ENCODE measurements at regions not wholly inside any gene's neighbourhood (a gene's known extent, or its start where the extent isn't known, plus 50 kb on each side); places are given as distances from the start of the nearest gene placed in this dataset.

DNA sequence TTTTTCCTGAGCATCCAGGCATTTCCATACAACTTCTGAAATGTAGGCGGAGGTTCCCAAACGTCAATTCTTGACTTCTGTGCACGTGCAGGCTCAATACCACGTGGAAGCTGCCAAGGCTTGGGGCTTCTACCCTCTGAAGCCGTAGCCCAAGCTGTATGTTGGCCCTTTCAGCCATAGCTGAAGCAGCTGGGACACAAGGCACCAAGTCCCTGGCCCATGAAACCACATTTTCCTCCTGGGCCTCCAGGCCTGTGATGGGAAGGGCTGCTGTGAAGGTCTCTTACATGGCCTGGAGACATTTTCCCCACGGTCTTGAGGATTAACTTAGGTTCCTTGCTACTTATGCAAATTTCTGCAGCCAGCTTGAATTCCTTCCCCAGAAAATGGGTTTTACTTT, 103.6 kb downstream of the NREP start:
- ATAC-seq (no peak), FAIRE-seq (no peak), DNase-seq (ENCODE audit: low spot score) (no peak)
- TF ChIP-seq ZNF513 (CRISPR knock-in tag; conservative IDR thresholded peaks at IDR 0.05) = no peak
- TF ChIP-seq, protein P1, sequence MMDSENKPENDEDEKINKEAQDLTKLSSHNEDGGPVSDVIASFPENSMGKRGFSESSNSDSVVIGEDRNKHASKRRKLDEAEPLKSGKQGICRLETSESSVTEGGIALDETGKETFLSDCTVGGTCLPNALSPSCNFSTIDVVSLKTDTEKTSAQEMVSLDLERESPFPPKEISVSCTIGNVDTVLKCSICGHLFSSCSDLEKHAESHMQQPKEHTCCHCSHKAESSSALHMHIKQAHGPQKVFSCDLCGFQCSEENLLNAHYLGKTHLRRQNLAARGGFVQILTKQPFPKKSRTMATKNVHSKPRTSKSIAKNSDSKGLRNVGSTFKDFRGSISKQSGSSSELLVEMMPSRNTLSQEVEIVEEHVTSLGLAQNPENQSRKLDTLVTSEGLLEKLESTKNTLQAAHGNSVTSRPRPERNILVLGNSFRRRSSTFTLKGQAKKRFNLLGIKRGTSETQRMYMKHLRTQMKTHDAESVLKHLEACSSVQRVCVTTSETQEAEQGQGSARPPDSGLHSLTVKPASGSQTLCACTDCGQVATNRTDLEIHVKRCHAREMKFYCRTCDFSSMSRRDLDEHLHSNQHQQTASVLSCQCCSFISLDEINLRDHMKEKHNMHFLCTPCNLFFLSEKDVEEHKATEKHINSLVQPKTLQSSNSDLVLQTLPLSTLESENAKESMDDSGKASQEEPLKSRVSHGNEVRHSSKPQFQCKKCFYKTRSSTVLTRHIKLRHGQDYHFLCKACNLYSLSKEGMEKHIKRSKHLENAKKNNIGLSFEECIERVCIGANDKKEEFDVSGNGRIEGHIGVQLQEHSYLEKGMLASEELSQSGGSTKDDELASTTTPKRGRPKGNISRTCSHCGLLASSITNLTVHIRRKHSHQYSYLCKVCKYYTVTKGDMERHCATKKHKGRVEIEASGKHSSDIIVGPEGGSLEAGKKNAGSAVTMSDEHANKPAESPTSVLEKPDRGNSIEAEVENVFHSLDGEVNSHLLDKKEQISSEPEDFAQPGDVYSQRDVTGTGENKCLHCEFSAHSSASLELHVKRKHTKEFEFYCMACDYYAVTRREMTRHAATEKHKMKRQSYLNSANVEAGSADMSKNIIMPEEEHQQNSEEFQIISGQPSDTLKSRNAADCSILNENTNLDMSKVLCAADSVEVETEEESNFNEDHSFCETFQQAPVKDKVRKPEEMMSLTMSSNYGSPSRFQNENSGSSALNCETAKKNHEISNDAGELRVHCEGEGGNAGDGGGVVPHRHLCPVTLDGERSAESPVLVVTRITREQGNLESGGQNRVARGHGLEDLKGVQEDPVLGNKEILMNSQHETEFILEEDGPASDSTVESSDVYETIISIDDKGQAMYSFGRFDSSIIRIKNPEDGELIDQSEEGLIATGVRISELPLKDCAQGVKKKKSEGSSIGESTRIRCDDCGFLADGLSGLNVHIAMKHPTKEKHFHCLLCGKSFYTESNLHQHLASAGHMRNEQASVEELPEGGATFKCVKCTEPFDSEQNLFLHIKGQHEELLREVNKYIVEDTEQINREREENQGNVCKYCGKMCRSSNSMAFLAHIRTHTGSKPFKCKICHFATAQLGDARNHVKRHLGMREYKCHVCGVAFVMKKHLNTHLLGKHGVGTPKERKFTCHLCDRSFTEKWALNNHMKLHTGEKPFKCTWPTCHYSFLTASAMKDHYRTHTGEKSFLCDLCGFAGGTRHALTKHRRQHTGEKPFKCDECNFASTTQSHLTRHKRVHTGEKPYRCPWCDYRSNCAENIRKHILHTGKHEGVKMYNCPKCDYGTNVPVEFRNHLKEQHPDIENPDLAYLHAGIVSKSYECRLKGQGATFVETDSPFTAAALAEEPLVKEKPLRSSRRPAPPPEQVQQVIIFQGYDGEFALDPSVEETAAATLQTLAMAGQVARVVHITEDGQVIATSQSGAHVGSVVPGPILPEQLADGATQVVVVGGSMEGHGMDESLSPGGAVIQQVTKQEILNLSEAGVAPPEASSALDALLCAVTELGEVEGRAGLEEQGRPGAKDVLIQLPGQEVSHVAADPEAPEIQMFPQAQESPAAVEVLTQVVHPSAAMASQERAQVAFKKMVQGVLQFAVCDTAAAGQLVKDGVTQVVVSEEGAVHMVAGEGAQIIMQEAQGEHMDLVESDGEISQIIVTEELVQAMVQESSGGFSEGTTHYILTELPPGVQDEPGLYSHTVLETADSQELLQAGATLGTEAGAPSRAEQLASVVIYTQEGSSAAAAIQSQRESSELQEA (CRISPR knock-in tag; IDR thresholded peaks at IDR 0.05; ENCODE audit: not compliant biosample characterization) = no peak
- TF ChIP-seq ZNF235 (CRISPR knock-in tag; IDR thresholded peaks at IDR 0.05; ENCODE audit: borderline replicate concordance) = no peak
- TF ChIP-seq SP1 (IDR thresholded peaks at IDR 0.05) = no peak
- no peak for TF ChIP-seq SP1 (CRISPR knock-in tag; IDR thresholded peaks at IDR 0.05)
- no peak for TF ChIP-seq ZFYVE20 (CRISPR knock-in tag; IDR thresholded peaks at IDR 0.05; ENCODE audit: borderline replicate concordance, low read depth)
- TF ChIP-seq HNF1A (IDR thresholded peaks at IDR 0.05; ENCODE audit: low read depth) = no peak
- no peak for TF ChIP-seq HNF1A (CRISPR knock-in tag; IDR thresholded peaks at IDR 0.05; ENCODE audit: borderline replicate concordance)
- no peak for TF ChIP-seq ZNF362 (CRISPR knock-in tag; IDR thresholded peaks at IDR 0.05; ENCODE audit: borderline replicate concordance)
- Histone ChIP-seq H3K4me1 (ENCODE audit: insufficient read depth, low read length) (peaks cover 18% of the 10 kb centered on the region), H3K36me3 (replicated peaks in 1 of 2; ENCODE audit: control insufficient read depth in 1 of 2, insufficient read depth in 2 of 2, low read length in 2 of 2) (no peaks in the 10 kb centered on the region), H4K20me1 (ENCODE audit: insufficient read depth, low read length) (no peaks in the 10 kb centered on the region), H3K27me3 (ENCODE audit: control insufficient read depth in 1 of 2, insufficient read depth in 2 of 2, low read length in 2 of 2) (no peaks in the 10 kb centered on the region), H3K9ac (ENCODE audit: insufficient read depth, low read depth, low read length) (no peak overlapping the region), H2AFZ (ENCODE audit: low read length) (no peak overlapping the region), H3K9me3 (ENCODE audit: low read length) (no peaks in the 10 kb centered on the region), H3K27ac (ENCODE audit: extremely low read length, insufficient read depth, low read length) (no peak overlapping the region), H3K79me2 (ENCODE audit: insufficient read depth, low read length) (no peaks in the 10 kb centered on the region), H3K4me2 (ENCODE audit: low read depth, low read length) (no peak overlapping the region), H3K4me3 (replicated peaks in 1 of 3; ENCODE audit: insufficient read depth in 1 of 3, low read depth in 2 of 3, low read length in 3 of 3) (no peak overlapping the region)
- ChIA-PET CTCF (ENCODE audit: low intra/inter-chr PET ratio, low total read pairs) (no interaction called here), POLR2A (no interaction called here)
- WGBS (ENCODE audit: low lambda C conversion rate) = 27% methylated on average over 4 of the region's 6 CpGs
- in situ Hi-C loops (cut with HindIII; ENCODE audit: extremely low pct_ligation_motif_present, low pct_unique_long_range_greater_than_20kb) (no loop called here), intact Hi-C loops (cut with micrococcal nuclease; ENCODE audit: unreplicated experiment) (no loop called here)
- no TSS peak for BruUV-seq (replicated peaks)
